HepG2 (cell line): ENCODE measurements at regions not wholly inside any gene's neighbourhood (a gene's known extent, or its start where the extent isn't known, plus 50 kb on each side); places are given as distances from the start of the nearest gene placed in this dataset.

Experiments used
- BCL6 ChIP-seq: IDR thresholded peaks from 2 replicates; pipeline ENCODE4 v1.6.1; 2016; ENCODE audit warnings: missing genetic modification reagents, missing compliant biosample characterization
- BHLHE40 ChIP-seq: IDR thresholded peaks from 2 replicates; pipeline ENCODE4 v1.6.1; 2011; ENCODE audit warnings: low read length, improper control_type of control experiment
- CREM ChIP-seq, 2 experiments: sonication (generic) in 1 of 2; formaldehyde crosslinking in 1 of 2; IDR thresholded peaks; 2 replicates each; pipeline versions ENCODE4 v1.4.0 to v1.6.1; 2016 to 2020; ENCODE audit warnings: antibody characterized with exemption in 1 of 2, mild to moderate bottlenecking in 1 of 2, missing genetic modification reagents in 1 of 2
- DZIP1 ChIP-seq: sonication (generic); formaldehyde crosslinking; IDR thresholded peaks from 2 replicates; pipeline ENCODE4 v1.5.0; 2020; ENCODE audit warnings: mild to moderate bottlenecking, missing genetic modification reagents
- FOXA1 ChIP-seq, 2 experiments: fragments of 450-650 bp in 1 of 2; sonication (generic) in 1 of 2; formaldehyde crosslinking in 1 of 2; IDR thresholded peaks; 2 replicates each; pipeline versions ENCODE4 v1.4.0 to v1.6.1; 2016 to 2020; ENCODE audit warnings: missing genetic modification reagents in 1 of 2
- FOXK1 ChIP-seq: sonication (generic); formaldehyde crosslinking; IDR thresholded peaks from 2 replicates; pipeline ENCODE4 v1.4.0; 2020; ENCODE audit warnings: low read depth, missing genetic modification reagents, borderline replicate concordance
- HNF4A ChIP-seq: sonication (generic); formaldehyde crosslinking; IDR thresholded peaks from 2 replicates; pipeline ENCODE4 v1.4.0; 2020; ENCODE audit warnings: missing genetic modification reagents
- MAX ChIP-seq: IDR thresholded peaks from 2 replicates; pipeline ENCODE4 v1.6.1; 2012; ENCODE audit warnings: inconsistent platforms
- MED1 ChIP-seq: sonication (generic); formaldehyde crosslinking; IDR thresholded peaks from 2 replicates; pipeline ENCODE4 v1.4.0; 2020; ENCODE audit warnings: missing genetic modification reagents
- MLX ChIP-seq: IDR thresholded peaks from 2 replicates; pipeline ENCODE4 v1.6.1; 2016
- MXD1 ChIP-seq: sonication (generic); formaldehyde crosslinking; IDR thresholded peaks from 2 replicates; pipeline ENCODE4 v1.4.0; 2020; ENCODE audit warnings: mild to moderate bottlenecking, missing genetic modification reagents
- POLR2G ChIP-seq: fragments of 200-400 bp; formaldehyde crosslinking; IDR thresholded peaks from 2 replicates; pipeline ENCODE4 v1.6.1; 2018; ENCODE audit warnings: mild to moderate bottlenecking, low read depth, low read length, moderate library complexity
- PPARG ChIP-seq: conservative IDR thresholded peaks from 2 replicates; pipeline ENCODE4 v1.6.1; 2016; ENCODE audit warnings: missing biosample characterization, missing genetic modification reagents
- SALL1 ChIP-seq: sonication (generic); formaldehyde crosslinking; IDR thresholded peaks from 2 replicates; pipeline ENCODE4 v1.8.0; 2022; ENCODE audit warnings: mild to moderate bottlenecking, missing genetic modification reagents
- SOX6 ChIP-seq, 2 experiments: fragments of 450-650 bp in 1 of 2; sonication (generic) in 1 of 2; formaldehyde crosslinking in 1 of 2; IDR thresholded peaks; 2 replicates each; pipeline versions ENCODE4 v1.4.0 to v1.6.1; 2017 to 2020; ENCODE audit warnings: antibody characterized with exemption in 1 of 2, mild to moderate bottlenecking in 1 of 2, missing genetic modification reagents in 1 of 2
- ZMYM3 ChIP-seq: sonication (generic); formaldehyde crosslinking; IDR thresholded peaks from 2 replicates; pipeline ENCODE4 v1.5.1; 2020; ENCODE audit warnings: mild to moderate bottlenecking, missing genetic modification reagents
- ZNF430 ChIP-seq: sonication (generic); formaldehyde crosslinking; IDR thresholded peaks from 2 replicates; pipeline ENCODE4 v1.9.0; 2021; ENCODE audit warnings: mild to moderate bottlenecking, missing genetic modification reagents
- ZNF460 ChIP-seq: sonication (generic); formaldehyde crosslinking; IDR thresholded peaks from 2 replicates; pipeline ENCODE4 v1.5.1; 2020; ENCODE audit warnings: missing genetic modification reagents, mild to moderate bottlenecking, borderline replicate concordance
- ZNF605 ChIP-seq: sonication (generic); formaldehyde crosslinking; IDR thresholded peaks from 2 replicates; pipeline ENCODE4 v1.8.0; 2022; ENCODE audit warnings: mild to moderate bottlenecking, missing genetic modification reagents
- ZNF644 ChIP-seq: IDR thresholded peaks from 2 replicates; pipeline ENCODE4 v1.6.1; 2016; ENCODE audit warnings: low read depth
- ZNF687 ChIP-seq: sonication (generic); formaldehyde crosslinking; IDR thresholded peaks from 2 replicates; pipeline ENCODE4 v1.5.1; 2020; ENCODE audit warnings: mild to moderate bottlenecking, missing genetic modification reagents, moderate library complexity
- ZNF83 ChIP-seq: sonication (generic); formaldehyde crosslinking; IDR thresholded peaks from 2 replicates; pipeline ENCODE4 v1.4.0; 2020; ENCODE audit warnings: missing genetic modification reagents, mild to moderate bottlenecking, borderline replicate concordance
- ZZZ3 ChIP-seq: sonication (generic); formaldehyde crosslinking; IDR thresholded peaks from 2 replicates; pipeline ENCODE4 v1.4.0; 2020; ENCODE audit warnings: missing genetic modification reagents, mild to moderate bottlenecking, borderline replicate concordance

- TF ChIP-seq ZNF460 (CRISPR knock-in tag) (no peak; the same call in 1 of the 2 replicates), MXD1 (CRISPR knock-in tag) (no peak), SOX6 (IDR thresholded peaks at IDR 0.05) (no peak), SOX6 (CRISPR knock-in tag; IDR thresholded peaks at IDR 0.05) (peak; percentile 46; the same call in 1 of the 2 replicates), ZNF605 (CRISPR knock-in tag) (peak; percentile 63), ZMYM3 (CRISPR knock-in tag) (0 out of 2 replicates have a peak, but pooled peaks have one; percentile 18), MAX (peak; percentile 58; the same call in 1 of the 2 replicates), ZZZ3 (CRISPR knock-in tag) (no peak; the same call in 1 of the 2 replicates), ZNF644 (CRISPR knock-in tag) (peak; percentile 54; the same call in 1 of the 2 replicates), POLR2G (peak; percentile 34; the same call in 1 of the 2 replicates), BHLHE40 (no peak), MLX (CRISPR knock-in tag) (peak; percentile 27; the same call in 1 of the 2 replicates), CREM (IDR thresholded peaks at IDR 0.05) (peak; percentile 57), CREM (CRISPR knock-in tag; IDR thresholded peaks at IDR 0.05) (no peak), FOXA1 (IDR thresholded peaks at IDR 0.05) (no peak), FOXA1 (CRISPR knock-in tag; IDR thresholded peaks at IDR 0.05) (peak; percentile 55), FOXK1 (CRISPR knock-in tag) (0 out of 2 replicates have a peak, but pooled peaks have one; percentile 22), DZIP1 (CRISPR knock-in tag) (0 out of 2 replicates have a peak, but pooled peaks have one; percentile 46), HNF4A (peak; percentile 88), PPARG (peak; percentile 87), SALL1 (CRISPR knock-in tag) (peak; percentile 67), ZNF83 (CRISPR knock-in tag) (no peak), ZNF687 (CRISPR knock-in tag) (no peak), ZNF430 (0 out of 2 replicates have a peak, but pooled peaks have one; percentile 42), MED1 (CRISPR knock-in tag) (peak; percentile 31), BCL6 (CRISPR knock-in tag) (peak; percentile 82)
Measured at GRCh38 chr15:70192490-70192889, 94.8 kb upstream of the TLE3 start (continued).
